ENCODE measurements at regions not wholly inside any gene's neighbourhood (a gene's known extent, or its start where the extent isn't known, plus 50 kb on each side); places are given as distances from the start of the nearest gene placed in this dataset.

DNA sequence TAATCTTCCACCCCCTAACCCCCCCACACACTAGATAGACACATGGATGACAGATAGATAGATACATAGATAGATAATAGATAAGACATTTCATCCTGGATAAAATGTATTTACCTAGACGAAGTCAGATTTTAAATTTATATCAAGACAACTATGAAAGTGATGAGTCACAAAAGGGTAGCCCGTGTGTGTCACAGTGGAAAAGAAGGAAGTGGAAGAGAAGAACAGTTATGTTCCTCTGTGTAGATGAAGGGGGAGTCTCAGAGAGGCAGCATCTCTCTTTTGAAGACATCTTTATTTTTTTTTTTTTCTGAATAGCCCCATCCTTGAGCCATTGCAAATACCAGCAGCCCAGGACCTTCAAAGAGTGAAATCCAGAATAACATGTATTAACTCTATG, 121.7 kb upstream of the VGLL2 start:
- ChIA-PET POLR2A (no interaction called here), CTCF (no interaction called here)
- Mint-ChIP-seq H3K9me3 (peaks cover 34% of the 10 kb centered on the region), H3K4me1 (peaks cover 18% of the 10 kb centered on the region), H3K36me3 (peaks cover 19% of the 10 kb centered on the region), H3K27ac (no peak overlapping the region), H3K4me3 (no peak overlapping the region), H3K27me3 (ENCODE audit: low read depth) (no peaks in the 10 kb centered on the region)
- no peak for ATAC-seq
- TF ChIP-seq GRHL2 (CRISPR knock-in tag; IDR thresholded peaks at IDR 0.05; ENCODE audit: insufficient replicate concordance, severe bottlenecking), result no peak
- no peak for TF ChIP-seq ZNF138 (CRISPR knock-in tag; conservative IDR thresholded peaks at IDR 0.05)
- no peak for TF ChIP-seq ZNF423 (CRISPR knock-in tag; IDR thresholded peaks at IDR 0.05)
- TF ChIP-seq, protein P1, sequence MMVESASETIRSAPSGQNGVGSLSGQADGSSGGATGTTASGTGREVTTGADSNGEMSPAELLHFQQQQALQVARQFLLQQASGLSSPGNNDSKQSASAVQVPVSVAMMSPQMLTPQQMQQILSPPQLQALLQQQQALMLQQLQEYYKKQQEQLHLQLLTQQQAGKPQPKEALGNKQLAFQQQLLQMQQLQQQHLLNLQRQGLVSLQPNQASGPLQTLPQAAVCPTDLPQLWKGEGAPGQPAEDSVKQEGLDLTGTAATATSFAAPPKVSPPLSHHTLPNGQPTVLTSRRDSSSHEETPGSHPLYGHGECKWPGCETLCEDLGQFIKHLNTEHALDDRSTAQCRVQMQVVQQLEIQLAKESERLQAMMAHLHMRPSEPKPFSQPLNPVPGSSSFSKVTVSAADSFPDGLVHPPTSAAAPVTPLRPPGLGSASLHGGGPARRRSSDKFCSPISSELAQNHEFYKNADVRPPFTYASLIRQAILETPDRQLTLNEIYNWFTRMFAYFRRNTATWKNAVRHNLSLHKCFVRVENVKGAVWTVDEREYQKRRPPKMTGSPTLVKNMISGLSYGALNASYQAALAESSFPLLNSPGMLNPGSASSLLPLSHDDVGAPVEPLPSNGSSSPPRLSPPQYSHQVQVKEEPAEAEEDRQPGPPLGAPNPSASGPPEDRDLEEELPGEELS (CRISPR knock-in tag; IDR thresholded peaks at IDR 0.05), result no peak
- TF ChIP-seq ZNF671 (CRISPR knock-in tag; IDR thresholded peaks at IDR 0.05), result no peak
- no peak for TF ChIP-seq SOX15 (CRISPR knock-in tag; IDR thresholded peaks at IDR 0.05)
- TF ChIP-seq, protein P2, sequence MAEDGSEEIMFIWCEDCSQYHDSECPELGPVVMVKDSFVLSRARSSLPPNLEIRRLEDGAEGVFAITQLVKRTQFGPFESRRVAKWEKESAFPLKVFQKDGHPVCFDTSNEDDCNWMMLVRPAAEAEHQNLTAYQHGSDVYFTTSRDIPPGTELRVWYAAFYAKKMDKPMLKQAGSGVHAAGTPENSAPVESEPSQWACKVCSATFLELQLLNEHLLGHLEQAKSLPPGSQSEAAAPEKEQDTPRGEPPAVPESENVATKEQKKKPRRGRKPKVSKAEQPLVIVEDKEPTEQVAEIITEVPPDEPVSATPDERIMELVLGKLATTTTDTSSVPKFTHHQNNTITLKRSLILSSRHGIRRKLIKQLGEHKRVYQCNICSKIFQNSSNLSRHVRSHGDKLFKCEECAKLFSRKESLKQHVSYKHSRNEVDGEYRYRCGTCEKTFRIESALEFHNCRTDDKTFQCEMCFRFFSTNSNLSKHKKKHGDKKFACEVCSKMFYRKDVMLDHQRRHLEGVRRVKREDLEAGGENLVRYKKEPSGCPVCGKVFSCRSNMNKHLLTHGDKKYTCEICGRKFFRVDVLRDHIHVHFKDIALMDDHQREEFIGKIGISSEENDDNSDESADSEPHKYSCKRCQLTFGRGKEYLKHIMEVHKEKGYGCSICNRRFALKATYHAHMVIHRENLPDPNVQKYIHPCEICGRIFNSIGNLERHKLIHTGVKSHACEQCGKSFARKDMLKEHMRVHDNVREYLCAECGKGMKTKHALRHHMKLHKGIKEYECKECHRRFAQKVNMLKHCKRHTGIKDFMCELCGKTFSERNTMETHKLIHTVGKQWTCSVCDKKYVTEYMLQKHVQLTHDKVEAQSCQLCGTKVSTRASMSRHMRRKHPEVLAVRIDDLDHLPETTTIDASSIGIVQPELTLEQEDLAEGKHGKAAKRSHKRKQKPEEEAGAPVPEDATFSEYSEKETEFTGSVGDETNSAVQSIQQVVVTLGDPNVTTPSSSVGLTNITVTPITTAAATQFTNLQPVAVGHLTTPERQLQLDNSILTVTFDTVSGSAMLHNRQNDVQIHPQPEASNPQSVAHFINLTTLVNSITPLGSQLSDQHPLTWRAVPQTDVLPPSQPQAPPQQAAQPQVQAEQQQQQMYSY (CRISPR knock-in tag; IDR thresholded peaks at IDR 0.05), result no peak
- DNase-seq (ENCODE audit: low spot score), result no peak

DNA sequence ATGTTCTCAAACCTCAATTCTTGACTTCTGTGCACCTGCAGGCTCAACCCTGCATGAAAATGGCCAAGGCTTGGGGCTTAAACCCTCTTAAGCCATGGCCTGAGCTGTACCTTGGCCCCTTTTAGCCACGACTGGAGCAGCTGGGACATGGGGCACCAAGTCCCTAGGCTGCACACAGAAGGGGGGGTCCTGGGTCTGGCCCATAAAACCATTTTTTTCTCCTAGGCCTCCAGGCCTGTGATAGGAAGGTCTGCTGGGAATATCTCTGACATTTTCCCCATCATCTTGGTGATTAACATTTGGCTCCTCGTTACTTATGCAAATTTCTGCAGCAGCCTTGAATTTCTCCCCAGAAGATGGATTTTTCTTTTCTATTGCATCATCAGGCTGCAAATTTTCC, 119.4 kb upstream of the VGLL2 start:
- ChIA-PET CTCF (no interaction called here), POLR2A (no interaction called here)
- peaks cover 55% of the 10 kb centered on the region for H3K9me3 Mint-ChIP-seq
- ATAC-seq, result no peak
- H3K4me1 Mint-ChIP-seq, result peaks cover 18% of the 10 kb centered on the region
- H3K27me3 Mint-ChIP-seq (ENCODE audit: low read depth), result no peaks in the 10 kb centered on the region
- no peak overlapping the region for H3K27ac Mint-ChIP-seq
- peaks cover 28% of the 10 kb centered on the region for H3K36me3 Mint-ChIP-seq
- DNase-seq (ENCODE audit: low spot score), result no peak
- TF ChIP-seq, protein P3, sequence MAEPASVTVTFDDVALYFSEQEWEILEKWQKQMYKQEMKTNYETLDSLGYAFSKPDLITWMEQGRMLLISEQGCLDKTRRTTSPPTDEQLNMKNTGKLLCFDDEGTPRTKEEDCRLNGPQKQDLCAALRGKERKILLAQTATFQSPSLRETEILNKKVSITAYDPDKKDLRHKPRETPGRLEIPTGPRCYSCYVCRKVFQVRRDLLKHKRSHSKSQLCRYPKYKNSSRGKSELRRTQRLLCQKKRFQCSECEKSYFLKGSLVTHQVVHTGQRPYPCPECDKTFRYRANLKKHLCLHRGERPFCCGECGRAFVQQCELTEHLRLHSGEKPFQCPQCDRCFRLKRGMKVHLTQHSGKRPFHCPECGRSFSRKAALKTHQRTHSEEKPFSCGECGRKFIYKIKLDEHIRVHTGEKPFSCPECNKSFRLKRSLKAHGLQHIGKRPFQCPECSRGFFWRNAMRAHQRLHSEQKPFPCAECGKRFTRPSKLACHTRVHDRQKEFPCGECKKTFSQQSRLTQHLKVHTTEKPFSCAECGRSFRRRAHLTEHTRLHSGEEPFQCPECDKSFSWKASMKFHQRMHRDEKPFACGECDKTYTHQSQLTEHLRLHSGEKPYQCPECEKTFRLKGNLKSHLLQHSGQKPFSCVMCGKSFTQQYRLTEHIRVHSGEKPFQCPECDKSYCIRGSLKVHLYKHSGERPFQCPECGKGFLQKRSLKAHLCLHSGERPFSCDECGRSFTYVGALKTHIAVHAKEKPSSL (CRISPR knock-in tag; conservative IDR thresholded peaks at IDR 0.05), result no peak
- TF ChIP-seq, protein P4, sequence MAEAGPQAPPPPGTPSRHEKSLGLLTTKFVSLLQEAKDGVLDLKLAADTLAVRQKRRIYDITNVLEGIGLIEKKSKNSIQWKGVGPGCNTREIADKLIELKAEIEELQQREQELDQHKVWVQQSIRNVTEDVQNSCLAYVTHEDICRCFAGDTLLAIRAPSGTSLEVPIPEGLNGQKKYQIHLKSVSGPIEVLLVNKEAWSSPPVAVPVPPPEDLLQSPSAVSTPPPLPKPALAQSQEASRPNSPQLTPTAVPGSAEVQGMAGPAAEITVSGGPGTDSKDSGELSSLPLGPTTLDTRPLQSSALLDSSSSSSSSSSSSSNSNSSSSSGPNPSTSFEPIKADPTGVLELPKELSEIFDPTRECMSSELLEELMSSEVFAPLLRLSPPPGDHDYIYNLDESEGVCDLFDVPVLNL (CRISPR knock-in tag; IDR thresholded peaks at IDR 0.05; ENCODE audit: borderline replicate concordance, low read depth), result no peak
- TF ChIP-seq, protein P5, sequence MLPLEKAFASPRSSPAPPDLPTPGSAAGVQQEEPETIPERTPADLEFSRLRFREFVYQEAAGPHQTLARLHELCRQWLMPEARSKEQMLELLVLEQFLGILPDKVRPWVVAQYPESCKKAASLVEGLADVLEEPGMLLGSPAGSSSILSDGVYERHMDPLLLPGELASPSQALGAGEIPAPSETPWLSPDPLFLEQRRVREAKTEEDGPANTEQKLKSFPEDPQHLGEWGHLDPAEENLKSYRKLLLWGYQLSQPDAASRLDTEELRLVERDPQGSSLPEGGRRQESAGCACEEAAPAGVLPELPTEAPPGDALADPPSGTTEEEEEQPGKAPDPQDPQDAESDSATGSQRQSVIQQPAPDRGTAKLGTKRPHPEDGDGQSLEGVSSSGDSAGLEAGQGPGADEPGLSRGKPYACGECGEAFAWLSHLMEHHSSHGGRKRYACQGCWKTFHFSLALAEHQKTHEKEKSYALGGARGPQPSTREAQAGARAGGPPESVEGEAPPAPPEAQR (CRISPR knock-in tag; IDR thresholded peaks at IDR 0.05), result no peak
- no peak for TF ChIP-seq ZBTB21 (CRISPR knock-in tag; IDR thresholded peaks at IDR 0.05; ENCODE audit: borderline replicate concordance)
- no peak for TF ChIP-seq SMAD3 (CRISPR knock-in tag; IDR thresholded peaks at IDR 0.05; ENCODE audit: borderline replicate concordance)
- TF ChIP-seq ZNF232 (CRISPR knock-in tag; IDR thresholded peaks at IDR 0.05), result no peak
- TF ChIP-seq CREM (CRISPR knock-in tag; IDR thresholded peaks at IDR 0.05), result no peak
- TF ChIP-seq CREB1 (CRISPR knock-in tag; IDR thresholded peaks at IDR 0.05), result no peak
- TF ChIP-seq, protein P6, sequence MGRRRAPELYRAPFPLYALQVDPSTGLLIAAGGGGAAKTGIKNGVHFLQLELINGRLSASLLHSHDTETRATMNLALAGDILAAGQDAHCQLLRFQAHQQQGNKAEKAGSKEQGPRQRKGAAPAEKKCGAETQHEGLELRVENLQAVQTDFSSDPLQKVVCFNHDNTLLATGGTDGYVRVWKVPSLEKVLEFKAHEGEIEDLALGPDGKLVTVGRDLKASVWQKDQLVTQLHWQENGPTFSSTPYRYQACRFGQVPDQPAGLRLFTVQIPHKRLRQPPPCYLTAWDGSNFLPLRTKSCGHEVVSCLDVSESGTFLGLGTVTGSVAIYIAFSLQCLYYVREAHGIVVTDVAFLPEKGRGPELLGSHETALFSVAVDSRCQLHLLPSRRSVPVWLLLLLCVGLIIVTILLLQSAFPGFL (CRISPR knock-in tag; IDR thresholded peaks at IDR 0.05; ENCODE audit: borderline replicate concordance), result no peak
- TF ChIP-seq, protein P7, sequence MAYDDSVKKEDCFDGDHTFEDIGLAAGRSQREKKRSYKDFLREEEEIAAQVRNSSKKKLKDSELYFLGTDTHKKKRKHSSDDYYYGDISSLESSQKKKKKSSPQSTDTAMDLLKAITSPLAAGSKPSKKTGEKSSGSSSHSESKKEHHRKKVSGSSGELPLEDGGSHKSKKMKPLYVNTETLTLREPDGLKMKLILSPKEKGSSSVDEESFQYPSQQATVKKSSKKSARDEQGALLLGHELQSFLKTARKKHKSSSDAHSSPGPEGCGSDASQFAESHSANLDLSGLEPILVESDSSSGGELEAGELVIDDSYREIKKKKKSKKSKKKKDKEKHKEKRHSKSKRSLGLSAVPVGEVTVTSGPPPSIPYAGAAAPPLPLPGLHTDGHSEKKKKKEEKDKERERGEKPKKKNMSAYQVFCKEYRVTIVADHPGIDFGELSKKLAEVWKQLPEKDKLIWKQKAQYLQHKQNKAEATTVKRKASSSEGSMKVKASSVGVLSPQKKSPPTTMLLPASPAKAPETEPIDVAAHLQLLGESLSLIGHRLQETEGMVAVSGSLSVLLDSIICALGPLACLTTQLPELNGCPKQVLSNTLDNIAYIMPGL (CRISPR knock-in tag; IDR thresholded peaks at IDR 0.05), result no peak
- TF ChIP-seq ZNF423 (CRISPR knock-in tag; IDR thresholded peaks at IDR 0.05), result no peak
- TF ChIP-seq, protein P8, sequence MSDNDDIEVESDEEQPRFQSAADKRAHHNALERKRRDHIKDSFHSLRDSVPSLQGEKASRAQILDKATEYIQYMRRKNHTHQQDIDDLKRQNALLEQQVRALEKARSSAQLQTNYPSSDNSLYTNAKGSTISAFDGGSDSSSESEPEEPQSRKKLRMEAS (CRISPR knock-in tag; IDR thresholded peaks at IDR 0.05), result no peak
- TF ChIP-seq ZNF219 (CRISPR knock-in tag; IDR thresholded peaks at IDR 0.05; ENCODE audit: borderline replicate concordance), result no peak
- no peak for TF ChIP-seq FOXP1 (CRISPR knock-in tag; IDR thresholded peaks at IDR 0.05; ENCODE audit: borderline replicate concordance)
- H3K4me3 Mint-ChIP-seq, result no peak overlapping the region
